B cell (primary cell): ENCODE measurements at regions not wholly inside any gene's neighbourhood (a gene's known extent, or its start where the extent isn't known, plus 50 kb on each side); places are given as distances from the start of the nearest gene placed in this dataset.

Source experiments
- ATAC-seq: fragments of 200-7000 bp; cut with Tn5 transposase; one replicate; pipeline ENCODE4 v1.10.0; 2021; ENCODE audit warnings: low read depth, mild to moderate bottlenecking, moderate number of reproducible peaks, moderate library complexity
- CTCF ChIA-PET: fragments of 350-600 bp; sonication (Branson Sonifier 250); formaldehyde crosslinking; loops from one replicate; lab custom pipeline; 2021; ENCODE audit warnings: antibody characterized with exemption, inconsistent platforms; lab: Charles Lee
- POLR2A ChIA-PET: fragments of 350-600 bp; sonication (Branson Sonifier 250); formaldehyde crosslinking; loops from one replicate; lab custom pipeline; 2021; ENCODE audit warnings: antibody characterized with exemption; lab: Charles Lee
- DNase-seq: peaks from one replicate; pipeline ENCODE4 v3.0.0; 2013
- H2AFZ ChIP-seq: 2 replicates; pipeline ENCODE4 v1.6.1; 2012; ENCODE audit warnings: mild to moderate bottlenecking, low read depth, low read length; ENCODE audit not compliant: insufficient read depth, poor library complexity, severe bottlenecking
- H3K27ac ChIP-seq, 2 donors: 1 replicate in 1 of 2; 2 replicates in 1 of 2; pipeline ENCODE4 v1.5.1; 2012 to 2013; ENCODE audit warnings: low read length in 2 of 2, mild to moderate bottlenecking in 2 of 2, moderate library complexity in 1 of 2
- H3K27me3 ChIP-seq, 4 experiments: fragments of 200-600 bp in 1 of 4; sonication (generic) in 1 of 4; replicated peaks in 1 of 4; 1 replicate in 2 of 4; 2 replicates in 2 of 4; pipeline versions ENCODE4 v1.6.1 to v1.7.0; 2013 to 2016; ENCODE audit warnings: low read length in 3 of 4, mild to moderate bottlenecking in 2 of 4, mixed read lengths in 1 of 4, moderate library complexity in 1 of 4; ENCODE audit not compliant: insufficient read depth in 4 of 4, control insufficient read depth in 3 of 4; ENCODE audit errors: control extremely low read depth in 1 of 4
- H3K36me3 ChIP-seq, 2 experiments: replicated peaks in 1 of 2; 1 replicate in 1 of 2; 2 replicates in 1 of 2; pipeline versions ENCODE4 v1.6.1 to v1.7.1; 2013; ENCODE audit warnings: low read length in 1 of 2; ENCODE audit not compliant: insufficient read depth in 2 of 2, control insufficient read depth in 1 of 2; ENCODE audit errors: control extremely low read depth in 1 of 2, extremely low read depth in 1 of 2
- H3K4me1 ChIP-seq, 2 donors: fragments of 200-600 bp in 1 of 2; sonication (generic) in 1 of 2; 1 replicate in 1 of 2; 2 replicates in 1 of 2; pipeline versions ENCODE4 v1.5.1 to v1.6.1; 2013 to 2017; ENCODE audit warnings: low read length in 2 of 2; ENCODE audit not compliant: control insufficient read depth in 2 of 2, insufficient read depth in 2 of 2
- H3K4me2 ChIP-seq: replicated peaks from 2 replicates; pipeline ENCODE3; 2012; ENCODE audit warnings: mild to moderate bottlenecking, low read depth, low read length; ENCODE audit not compliant: poor library complexity, severe bottlenecking
- H3K4me3 ChIP-seq, 5 experiments: fragments of 200-600 bp in 1 of 5; sonication (generic) in 1 of 5; 1 replicate in 3 of 5; 2 replicates in 2 of 5; pipeline versions ENCODE4 v1.5.1 to v1.7.0; 2011 to 2016; ENCODE audit warnings: low read length in 4 of 5, mild to moderate bottlenecking in 4 of 5, low read depth in 2 of 5, control low read depth in 1 of 5, moderate library complexity in 1 of 5; ENCODE audit not compliant: insufficient read depth in 1 of 5; ENCODE audit errors: control extremely low read depth in 1 of 5, extremely low read depth in 1 of 5
- H3K79me2 ChIP-seq: fragments of 200-600 bp; sonication (generic); one replicate; pipeline ENCODE4 v1.6.0; 2016; ENCODE audit warnings: low read length; ENCODE audit not compliant: control insufficient read depth, insufficient read depth
- H3K9ac ChIP-seq: fragments of 200-600 bp; sonication (generic); 2 replicates; pipeline ENCODE4 v1.6.1; 2017; ENCODE audit warnings: mild to moderate bottlenecking, low read length, moderate library complexity
- H3K9me3 ChIP-seq, 3 donors: one replicate each; pipeline versions ENCODE4 v1.6.1 to v1.7.1; 2013; ENCODE audit warnings: low read length in 2 of 3; ENCODE audit not compliant: control insufficient read depth in 2 of 3, insufficient read depth in 1 of 3; ENCODE audit errors: control extremely low read depth in 1 of 3
- H4K20me1 ChIP-seq: 2 replicates; pipeline ENCODE4 v1.6.0; 2012; ENCODE audit warnings: mild to moderate bottlenecking, low read length; ENCODE audit not compliant: insufficient read depth, control insufficient read depth, poor library complexity, severe bottlenecking
- H3K27ac Mint-ChIP-seq: one replicate; pipeline ENCODE4 v1.8.0; 2021; ENCODE audit warnings: mixed read lengths
- H3K27me3 Mint-ChIP-seq: one replicate; pipeline ENCODE4 v1.8.0; 2021; ENCODE audit warnings: mixed read lengths
- H3K4me1 Mint-ChIP-seq: one replicate; pipeline ENCODE4 v1.8.0; 2021; ENCODE audit warnings: mixed read lengths
- H3K4me3 Mint-ChIP-seq: one replicate; pipeline ENCODE4 v1.8.0; 2021; ENCODE audit warnings: mixed read lengths
- H3K9me3 Mint-ChIP-seq: one replicate; pipeline ENCODE4 v1.8.0; 2022; ENCODE audit warnings: mixed read lengths; ENCODE audit not compliant: insufficient read depth
- EZH2 ChIP-seq: IDR thresholded peaks from 2 replicates; pipeline ENCODE4 v1.6.1; 2012; ENCODE audit warnings: borderline replicate concordance, low read depth, mild to moderate bottlenecking, moderate library complexity, low read length; ENCODE audit not compliant: insufficient read depth, poor library complexity, severe bottlenecking
- WGBS: methylation state at CpG from one replicate; pipeline ENCODE4 v1.1.5; 2013; ENCODE audit warnings: missing lambda C conversion rate; ENCODE audit not compliant: insufficient coverage; 5-methylcytosine and 5-hydroxymethylcytosine counted together
- intact Hi-C: fragments of 100-400 bp; cut with micrococcal nuclease; formaldehyde crosslinking; loops from one replicate; pipeline ENCODE4 v1.10.0; 2022
- TF ChIP-seq, protein P1 (sequence below): fragments of 200-600 bp; IDR thresholded peaks from one replicate; pipeline ENCODE4 v1.8.0; 2022; ENCODE audit warnings: antibody characterized with exemption, mild to moderate bottlenecking

DNA sequence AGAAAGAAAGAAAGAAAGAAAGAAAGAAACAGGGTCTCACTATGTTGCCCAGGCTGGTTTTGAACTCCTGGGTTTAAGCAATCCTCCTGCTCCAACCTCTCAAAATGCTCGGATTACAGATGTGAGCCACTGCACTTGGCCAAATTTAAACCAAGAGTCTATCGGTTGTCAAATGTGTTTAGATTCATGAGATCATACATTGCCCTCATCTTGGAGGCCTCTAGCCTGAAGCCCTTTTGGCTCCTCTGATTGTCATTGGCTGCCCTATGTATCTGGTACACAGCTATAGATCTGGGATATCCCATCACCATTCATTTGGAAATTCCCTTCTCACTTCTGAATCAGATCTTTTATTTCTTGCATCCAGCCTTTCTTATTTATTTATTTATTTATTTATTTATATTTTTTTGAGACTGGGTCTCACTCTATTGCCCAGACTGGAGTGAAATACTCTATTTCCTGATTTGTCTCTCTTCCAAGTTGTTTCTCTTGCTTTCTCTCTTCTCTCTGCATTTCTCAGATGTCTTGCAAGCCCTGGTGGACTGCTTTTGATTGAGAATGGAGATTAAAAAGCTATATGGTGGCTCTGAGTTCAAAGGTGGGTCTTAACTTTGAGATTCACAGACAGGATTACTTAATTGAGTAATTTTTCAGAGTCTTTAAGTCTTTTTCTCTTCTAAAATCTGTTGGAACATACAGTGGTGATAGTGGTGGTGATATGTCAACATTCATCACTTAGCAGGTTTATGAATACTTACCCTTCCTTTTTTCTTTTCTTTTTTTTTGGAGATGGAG is 121.9 kb downstream of the GJA1 start:
- H3K79me2 ChIP-seq, result no peaks in the 10 kb centered on the region
- no peaks in the 10 kb centered on the region for H3K27me3 Mint-ChIP-seq
- intact Hi-C loops, result no loop called here
- H3K4me3 Mint-ChIP-seq, result no peak overlapping the region
- no peaks in the 10 kb centered on the region for H3K9me3 Mint-ChIP-seq
- ChIA-PET POLR2A (no interaction called here), CTCF (no interaction called here)
- TF ChIP-seq EZH2, result no peak
- TF ChIP-seq, protein P1, sequence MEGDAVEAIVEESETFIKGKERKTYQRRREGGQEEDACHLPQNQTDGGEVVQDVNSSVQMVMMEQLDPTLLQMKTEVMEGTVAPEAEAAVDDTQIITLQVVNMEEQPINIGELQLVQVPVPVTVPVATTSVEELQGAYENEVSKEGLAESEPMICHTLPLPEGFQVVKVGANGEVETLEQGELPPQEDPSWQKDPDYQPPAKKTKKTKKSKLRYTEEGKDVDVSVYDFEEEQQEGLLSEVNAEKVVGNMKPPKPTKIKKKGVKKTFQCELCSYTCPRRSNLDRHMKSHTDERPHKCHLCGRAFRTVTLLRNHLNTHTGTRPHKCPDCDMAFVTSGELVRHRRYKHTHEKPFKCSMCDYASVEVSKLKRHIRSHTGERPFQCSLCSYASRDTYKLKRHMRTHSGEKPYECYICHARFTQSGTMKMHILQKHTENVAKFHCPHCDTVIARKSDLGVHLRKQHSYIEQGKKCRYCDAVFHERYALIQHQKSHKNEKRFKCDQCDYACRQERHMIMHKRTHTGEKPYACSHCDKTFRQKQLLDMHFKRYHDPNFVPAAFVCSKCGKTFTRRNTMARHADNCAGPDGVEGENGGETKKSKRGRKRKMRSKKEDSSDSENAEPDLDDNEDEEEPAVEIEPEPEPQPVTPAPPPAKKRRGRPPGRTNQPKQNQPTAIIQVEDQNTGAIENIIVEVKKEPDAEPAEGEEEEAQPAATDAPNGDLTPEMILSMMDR, result no peak
- no peak overlapping the region for H3K4me3 ChIP-seq
- H3K4me1 Mint-ChIP-seq, result no peaks in the 10 kb centered on the region
- no peaks in the 10 kb centered on the region for H3K36me3 ChIP-seq
- no peak overlapping the region for H3K27ac ChIP-seq
- no peak overlapping the region for H3K27ac Mint-ChIP-seq
- no peaks in the 10 kb centered on the region for H3K4me1 ChIP-seq
- DNase-seq, result no peak
- no peak overlapping the region for H2AFZ ChIP-seq
- peaks cover 0 to 3% (median 0%) of the 10 kb centered on the region in 3 donors for H3K9me3 ChIP-seq
- H3K9ac ChIP-seq, result no peak overlapping the region
- no peaks in the 10 kb centered on the region for H3K27me3 ChIP-seq
- 93% methylated on average over 2 of the region's 2 CpGs for WGBS
- ATAC-seq, result no peak
- H3K4me2 ChIP-seq, result no peak overlapping the region
- H4K20me1 ChIP-seq, result no peaks in the 10 kb centered on the region

DNA sequence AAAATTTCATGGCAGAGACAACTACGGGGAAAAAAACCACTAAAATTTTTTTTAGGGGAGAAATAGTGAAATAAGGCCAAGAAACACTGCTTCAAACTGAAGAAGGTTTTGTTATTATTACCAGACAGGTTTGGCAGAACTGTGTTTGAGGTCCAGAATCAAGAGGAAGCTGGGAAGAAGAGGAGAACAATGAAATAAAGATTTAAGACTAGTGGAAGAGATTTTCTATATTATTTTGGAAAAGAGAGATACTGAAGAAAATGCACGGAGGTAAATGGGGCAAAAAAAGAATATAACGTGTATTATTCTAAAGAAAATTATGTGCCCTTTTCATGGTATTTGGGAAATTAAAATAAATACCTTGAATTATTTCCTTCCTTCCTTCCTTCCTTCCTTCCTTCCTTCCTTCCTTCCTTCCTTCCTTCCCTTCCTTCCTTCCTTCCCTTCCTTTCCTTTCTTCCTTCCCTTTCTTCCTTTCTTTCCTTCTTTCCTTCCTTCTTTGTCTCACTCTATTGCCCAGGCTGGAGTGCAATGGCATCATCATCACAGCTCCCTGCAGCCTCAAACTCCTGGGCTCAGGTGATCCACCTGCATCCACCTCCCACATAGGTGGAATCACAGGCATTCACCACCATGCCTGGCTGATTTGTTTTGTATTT is 124.3 kb downstream of the GJA1 start:
- H3K9me3 ChIP-seq, result peaks cover 0 to 7% (median 4%) of the 10 kb centered on the region in 3 donors
- H3K4me1 ChIP-seq, result no peaks in the 10 kb centered on the region
- no peak overlapping the region for H2AFZ ChIP-seq
- no peaks in the 10 kb centered on the region for H3K27me3 Mint-ChIP-seq
- no peak overlapping the region for H3K9ac ChIP-seq
- no CpG with 5 or more reads among the region's 3 CpGs for WGBS
- CTCF ChIA-PET, result no interaction called here
- no peaks in the 10 kb centered on the region for H3K36me3 ChIP-seq
- intact Hi-C loops, result no loop called here
- H3K4me3 ChIP-seq, result no peak overlapping the region
- H3K27ac Mint-ChIP-seq, result no peak overlapping the region
- no peak for ATAC-seq
- no peak for DNase-seq
- H3K4me1 Mint-ChIP-seq, result no peaks in the 10 kb centered on the region
- H3K27ac ChIP-seq, result no peak overlapping the region
- H3K4me3 Mint-ChIP-seq, result no peak overlapping the region
- H3K9me3 Mint-ChIP-seq, result peaks cover 6% of the 10 kb centered on the region
- POLR2A ChIA-PET, result no interaction called here
- H3K4me2 ChIP-seq, result no peak overlapping the region
- no peaks in the 10 kb centered on the region for H3K27me3 ChIP-seq
- TF ChIP-seq EZH2, result no peak
- TF ChIP-seq, protein P1, result no peak
- H4K20me1 ChIP-seq, result no peaks in the 10 kb centered on the region
- no peaks in the 10 kb centered on the region for H3K79me2 ChIP-seq
